ENCODE measurements at regions not wholly inside any gene's neighbourhood (a gene's known extent, or its start where the extent isn't known, plus 50 kb on each side); places are given as distances from the start of the nearest gene placed in this dataset.

DNA sequence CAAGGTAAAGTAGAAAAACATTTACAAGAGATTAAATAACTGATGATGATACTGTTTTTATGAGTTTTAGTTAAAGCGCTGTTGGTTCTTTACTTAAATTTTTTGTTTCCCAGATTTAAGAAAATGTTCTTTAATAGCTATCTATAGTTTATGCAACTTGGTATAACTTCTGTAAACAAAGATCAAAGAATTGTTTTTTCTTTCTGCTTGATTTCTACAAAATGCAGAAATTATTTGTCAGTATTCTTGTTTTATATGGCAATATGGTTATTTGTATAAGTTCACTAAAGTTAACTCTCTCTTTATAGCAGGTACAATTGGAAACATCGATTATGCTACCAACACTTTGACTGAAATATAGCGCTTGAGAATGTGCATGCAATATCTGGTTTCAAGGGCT lies 2465.1 kb upstream of the PCDH20 start:
- ChIA-PET CTCF (no interaction called here), POLR2A (no interaction called here), SMC1A (ENCODE audit: uncharacterized antibody, unreplicated experiment) (interaction anchor here (1.5 kb wide), 1 partner anchor 11 kb away, joined by 5 read pairs; no protein-coding TSS in a partner anchor), RAD21 (ENCODE audit: unreplicated experiment) (no interaction called here)
- intact Hi-C loops (cut with micrococcal nuclease; ENCODE audit: unreplicated experiment) (no loop called here), in situ Hi-C loops (cut with MboI) (no loop called here)
- H3K36me3 ChIP-seq (ENCODE audit: control insufficient read depth in 2 of 2, insufficient read depth in 2 of 2, low read length in 1 of 2), result no peaks in the 10 kb centered on the region
- WGBS (ENCODE audit: insufficient coverage, insufficient replicate concordance, low lambda C conversion rate, missing lambda C conversion rate), result 58% methylated on average over 3 of the region's 3 CpGs
- no peak overlapping the region for H3K9ac ChIP-seq (ENCODE audit: control insufficient read depth, insufficient read depth, low read length)
- no peaks in the 10 kb centered on the region for H3K79me2 ChIP-seq (ENCODE audit: control insufficient read depth, insufficient read depth, low read length)
- no peak overlapping the region for H3K27ac ChIP-seq (ENCODE audit: control insufficient read depth, insufficient read depth)
- H3K27me3 ChIP-seq (replicated peaks in 1 of 2; ENCODE audit: control insufficient read depth in 2 of 2, insufficient read depth in 2 of 2, low read length in 1 of 2), result no peaks in the 10 kb centered on the region
- DNase-seq (ENCODE audit: low read depth, low spot score), result no peak
- H3K4me1 ChIP-seq (ENCODE audit: control insufficient read depth, insufficient read depth, low read length), result no peaks in the 10 kb centered on the region
- no peak overlapping the region for H3K4me3 ChIP-seq
- BruUV-seq (replicated peaks), result no TSS peak
- H4K20me1 ChIP-seq (ENCODE audit: control insufficient read depth, insufficient read depth), result no peaks in the 10 kb centered on the region
- no peak overlapping the region for H3K4me2 ChIP-seq (ENCODE audit: control insufficient read depth, insufficient read depth)
- H3K9me3 ChIP-seq (replicated peaks; ENCODE audit: control insufficient read depth, insufficient read depth, low read length), result no peaks in the 10 kb centered on the region
- H2AFZ ChIP-seq (ENCODE audit: control insufficient read depth, low read depth, low read length), result no peak overlapping the region
- TF ChIP-seq SPI1 (IDR thresholded peaks at IDR 0.05; ENCODE audit: borderline replicate concordance, insufficient read depth, low read depth, low read length) (no peak), PBX3 (IDR thresholded peaks at IDR 0.05; ENCODE audit: insufficient replicate concordance, low read depth, low read length) (no peak), FOS (IDR thresholded peaks at IDR 0.05; ENCODE audit: borderline replicate concordance, extremely low read depth, insufficient read length) (no peak), SP1 (IDR thresholded peaks at IDR 0.05; ENCODE audit: low read depth, low read length) (no peak), ZBTB40 (IDR thresholded peaks at IDR 0.05; ENCODE audit: borderline replicate concordance) (no peak), NR2C2 (IDR thresholded peaks at IDR 0.05; ENCODE audit: borderline replicate concordance, control insufficient read depth, insufficient read length, low read depth) (no peak), WRNIP1 (IDR thresholded peaks at IDR 0.05; ENCODE audit: borderline replicate concordance, low read depth, low read length) (no peak), FOXK2 (IDR thresholded peaks at IDR 0.05) (no peak), NFYA (IDR thresholded peaks at IDR 0.05; ENCODE audit: borderline replicate concordance, low read depth, low read length) (no peak), GATAD2B (conservative IDR thresholded peaks at IDR 0.05; ENCODE audit: low read depth) (no peak), ZNF622 (IDR thresholded peaks at IDR 0.05) (no peak)
- TF ChIP-seq, protein P1, sequence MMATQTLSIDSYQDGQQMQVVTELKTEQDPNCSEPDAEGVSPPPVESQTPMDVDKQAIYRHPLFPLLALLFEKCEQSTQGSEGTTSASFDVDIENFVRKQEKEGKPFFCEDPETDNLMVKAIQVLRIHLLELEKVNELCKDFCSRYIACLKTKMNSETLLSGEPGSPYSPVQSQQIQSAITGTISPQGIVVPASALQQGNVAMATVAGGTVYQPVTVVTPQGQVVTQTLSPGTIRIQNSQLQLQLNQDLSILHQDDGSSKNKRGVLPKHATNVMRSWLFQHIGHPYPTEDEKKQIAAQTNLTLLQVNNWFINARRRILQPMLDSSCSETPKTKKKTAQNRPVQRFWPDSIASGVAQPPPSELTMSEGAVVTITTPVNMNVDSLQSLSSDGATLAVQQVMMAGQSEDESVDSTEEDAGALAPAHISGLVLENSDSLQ (IDR thresholded peaks at IDR 0.05), result no peak
- no peak for ATAC-seq
- FAIRE-seq, result no peak
